ENCODE measurements at regions not wholly inside any gene's neighbourhood (a gene's known extent, or its start where the extent isn't known, plus 50 kb on each side); places are given as distances from the start of the nearest gene placed in this dataset.

DNA sequence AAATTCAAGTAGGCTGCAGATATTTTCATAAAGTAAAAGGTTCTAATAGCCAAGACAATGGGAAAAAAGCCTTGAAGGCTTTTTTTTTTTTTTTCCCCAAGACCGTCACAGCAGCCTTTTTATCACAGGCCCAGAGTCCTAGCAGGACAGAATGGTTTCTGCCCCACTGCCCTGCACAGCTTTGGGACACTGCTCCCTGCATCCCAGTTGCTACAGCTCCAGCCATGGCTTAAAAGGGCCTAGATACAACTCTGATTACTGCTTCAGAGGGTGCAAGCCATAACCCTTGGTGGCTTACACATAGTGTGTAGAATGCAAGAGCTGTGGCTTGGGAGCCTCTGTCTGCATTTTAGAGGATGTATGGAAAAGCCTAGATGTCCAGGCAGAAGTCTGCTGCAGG is 1362.8 kb downstream of the SLITRK5 start:
- TF ChIP-seq, protein P1, sequence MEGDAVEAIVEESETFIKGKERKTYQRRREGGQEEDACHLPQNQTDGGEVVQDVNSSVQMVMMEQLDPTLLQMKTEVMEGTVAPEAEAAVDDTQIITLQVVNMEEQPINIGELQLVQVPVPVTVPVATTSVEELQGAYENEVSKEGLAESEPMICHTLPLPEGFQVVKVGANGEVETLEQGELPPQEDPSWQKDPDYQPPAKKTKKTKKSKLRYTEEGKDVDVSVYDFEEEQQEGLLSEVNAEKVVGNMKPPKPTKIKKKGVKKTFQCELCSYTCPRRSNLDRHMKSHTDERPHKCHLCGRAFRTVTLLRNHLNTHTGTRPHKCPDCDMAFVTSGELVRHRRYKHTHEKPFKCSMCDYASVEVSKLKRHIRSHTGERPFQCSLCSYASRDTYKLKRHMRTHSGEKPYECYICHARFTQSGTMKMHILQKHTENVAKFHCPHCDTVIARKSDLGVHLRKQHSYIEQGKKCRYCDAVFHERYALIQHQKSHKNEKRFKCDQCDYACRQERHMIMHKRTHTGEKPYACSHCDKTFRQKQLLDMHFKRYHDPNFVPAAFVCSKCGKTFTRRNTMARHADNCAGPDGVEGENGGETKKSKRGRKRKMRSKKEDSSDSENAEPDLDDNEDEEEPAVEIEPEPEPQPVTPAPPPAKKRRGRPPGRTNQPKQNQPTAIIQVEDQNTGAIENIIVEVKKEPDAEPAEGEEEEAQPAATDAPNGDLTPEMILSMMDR (IDR thresholded peaks at IDR 0.05) = no peak
- H3K36me3 ChIP-seq (ENCODE audit: low read depth) = no peaks in the 10 kb centered on the region
- no peaks in the 10 kb centered on the region for H3K4me1 ChIP-seq (ENCODE audit: low read depth)
- ATAC-seq (no peak), DNase-seq (no peak)
- intact Hi-C loops (cut with DNase I, micrococcal nuclease) = no loop called here
- peaks cover 19% of the 10 kb centered on the region for H3K9me3 ChIP-seq
- H3K4me3 ChIP-seq = no peak overlapping the region

DNA sequence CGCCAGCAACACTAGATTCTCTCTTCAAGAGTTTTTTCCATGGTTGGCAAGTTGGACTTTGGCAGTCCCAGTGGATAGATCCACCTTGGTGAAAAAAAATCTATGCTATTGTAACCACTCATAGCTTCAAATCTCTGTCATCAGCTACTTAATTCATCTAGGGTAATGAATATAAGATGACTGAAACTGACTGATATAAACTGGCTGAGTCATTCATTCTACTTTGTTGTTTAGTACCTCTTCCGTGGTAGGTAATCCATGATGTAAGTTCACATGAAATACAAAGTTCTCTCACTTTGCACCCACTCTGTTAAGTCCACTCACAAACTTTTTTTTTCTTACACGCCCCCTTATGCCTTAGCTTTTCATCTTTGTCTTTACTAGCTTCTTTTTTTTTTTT is 1381.5 kb downstream of the SLITRK5 start:
- Histone ChIP-seq H3K4me3 (no peak overlapping the region), H3K4me1 (ENCODE audit: low read depth) (no peaks in the 10 kb centered on the region), H3K9me3 (no peaks in the 10 kb centered on the region), H3K36me3 (ENCODE audit: low read depth) (no peaks in the 10 kb centered on the region)
- ATAC-seq (no peak), DNase-seq (no peak)
- intact Hi-C loops (cut with DNase I, micrococcal nuclease) = no loop called here
- TF ChIP-seq, protein P1 (IDR thresholded peaks at IDR 0.05) = no peak

DNA sequence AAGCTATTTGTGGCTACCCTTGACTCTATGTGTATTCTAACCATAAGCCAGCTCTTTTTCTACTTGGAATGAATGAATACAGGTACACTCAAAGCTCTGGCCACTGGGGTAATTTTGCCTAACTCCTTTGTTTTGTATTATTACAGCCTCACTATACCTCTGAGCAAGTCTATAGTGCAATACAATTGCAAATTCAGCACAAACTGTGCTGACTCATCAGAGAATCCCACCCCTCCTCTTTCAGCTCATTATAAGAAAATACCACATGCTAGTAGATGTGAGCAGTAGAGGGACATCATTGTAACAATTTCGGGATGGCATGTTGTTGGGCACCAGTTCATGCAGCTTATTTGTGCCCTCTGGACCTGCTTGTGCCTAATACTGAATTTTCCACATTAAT is 1382.2 kb downstream of the SLITRK5 start:
- H3K36me3 ChIP-seq (ENCODE audit: low read depth) = no peaks in the 10 kb centered on the region
- intact Hi-C loops (cut with DNase I, micrococcal nuclease) = no loop called here
- TF ChIP-seq, protein P1 (IDR thresholded peaks at IDR 0.05) = no peak
- H3K4me1 ChIP-seq (ENCODE audit: low read depth) = no peaks in the 10 kb centered on the region
- H3K9me3 ChIP-seq = no peaks in the 10 kb centered on the region
- no peak for ATAC-seq
- no peak for DNase-seq
- H3K4me3 ChIP-seq = no peak overlapping the region

DNA sequence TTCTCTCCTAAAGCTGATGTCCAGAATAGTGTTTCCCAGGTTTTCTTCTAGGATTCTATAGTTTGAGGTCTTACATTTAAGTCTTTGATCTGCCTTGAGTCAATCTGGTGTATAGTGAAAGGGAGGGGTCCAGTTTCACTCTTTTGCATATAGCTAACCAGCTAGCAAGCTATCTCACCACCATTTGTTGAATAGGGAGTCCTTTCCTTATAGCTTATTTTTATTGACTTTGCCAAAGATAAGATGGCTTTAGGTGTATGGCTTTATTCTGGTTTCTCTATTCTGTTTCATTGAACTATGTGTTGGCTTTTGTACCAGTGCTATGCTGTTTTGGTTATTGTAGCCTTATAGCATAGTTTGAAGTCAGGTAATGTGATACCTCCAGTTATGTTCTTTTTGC is 1386.1 kb downstream of the SLITRK5 start:
- no peaks in the 10 kb centered on the region for H3K4me1 ChIP-seq (ENCODE audit: low read depth)
- ATAC-seq = peak; percentile 63
- no peak overlapping the region for H3K4me3 ChIP-seq
- no peaks in the 10 kb centered on the region for H3K36me3 ChIP-seq (ENCODE audit: low read depth)
- intact Hi-C loops (cut with DNase I, micrococcal nuclease) = no loop called here
- DNase-seq = no peak
- TF ChIP-seq, protein P1 (IDR thresholded peaks at IDR 0.05) = no peak
- no peaks in the 10 kb centered on the region for H3K9me3 ChIP-seq

DNA sequence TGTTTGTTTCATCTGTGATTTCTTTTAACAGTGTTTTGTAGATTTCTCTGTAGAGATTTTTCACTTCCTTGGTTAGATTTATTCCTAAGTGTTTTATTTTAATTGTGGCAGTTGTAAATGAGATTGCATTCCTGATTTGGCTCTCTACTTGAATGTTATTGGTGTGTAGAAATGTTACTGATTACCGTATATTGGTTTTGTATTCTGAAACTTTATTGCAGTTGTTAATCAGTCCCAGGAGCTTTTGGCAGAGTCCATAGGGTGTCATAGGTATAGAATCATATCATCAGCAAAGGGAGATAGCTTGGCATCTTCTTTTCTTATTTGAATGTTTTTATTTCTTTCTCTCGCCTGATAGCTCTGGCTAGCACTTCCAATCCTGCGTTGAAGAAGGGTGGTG is 1386.7 kb downstream of the SLITRK5 start:
- no peaks in the 10 kb centered on the region for H3K9me3 ChIP-seq
- no peaks in the 10 kb centered on the region for H3K4me1 ChIP-seq (ENCODE audit: low read depth)
- TF ChIP-seq, protein P1 (IDR thresholded peaks at IDR 0.05) = no peak
- H3K36me3 ChIP-seq (ENCODE audit: low read depth) = no peaks in the 10 kb centered on the region
- DNase-seq = peak in 1 of 3 donors; percentile 41
- ATAC-seq = peak; percentile 80
- intact Hi-C loops (cut with DNase I, micrococcal nuclease) = no loop called here
- no peak overlapping the region for H3K4me3 ChIP-seq

DNA sequence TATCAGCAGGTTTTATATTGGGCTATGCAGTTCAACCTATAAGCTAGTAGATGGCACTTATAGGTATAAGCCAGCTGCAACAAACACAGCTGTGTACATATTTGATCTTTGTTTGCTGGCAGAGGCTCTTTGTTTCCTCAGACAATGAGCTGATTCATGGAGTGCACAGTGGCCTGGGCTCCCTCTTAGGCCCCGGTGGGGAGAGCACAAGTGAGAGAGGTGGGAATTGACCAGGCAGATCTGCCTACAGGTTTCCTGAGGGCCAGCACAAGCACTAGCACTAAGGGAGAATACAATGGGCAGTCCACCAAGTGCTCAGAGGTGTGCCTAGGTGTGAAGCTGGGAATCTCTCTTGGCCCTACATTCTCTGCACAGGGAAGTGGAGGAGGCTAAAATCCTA is 1390.7 kb downstream of the SLITRK5 start:
- Histone ChIP-seq H3K36me3 (ENCODE audit: low read depth) (no peaks in the 10 kb centered on the region), H3K9me3 (no peaks in the 10 kb centered on the region), H3K4me3 (no peak overlapping the region), H3K4me1 (ENCODE audit: low read depth) (no peaks in the 10 kb centered on the region)
- intact Hi-C loops (cut with DNase I, micrococcal nuclease) = no loop called here
- TF ChIP-seq, protein P1 (IDR thresholded peaks at IDR 0.05) = no peak
- ATAC-seq (peak; percentile 91), DNase-seq (peak; percentile 52 to 74 (median 58))
